NCI-H345 (cell line): ENCODE measurements at regions not wholly inside any gene's neighbourhood (a gene's known extent, or its start where the extent isn't known, plus 50 kb on each side); places are given as distances from the start of the nearest gene placed in this dataset.
A peak's percentile ranks its signal among the peaks of the same experiment; 100 is the strongest.
"Not testable (repeated sequence)": the region's sequence is repeated elsewhere in the genome, so short reads cannot be mapped to it uniquely, and the experiment has no call there.

Experiments used
- DNase-seq: peaks from one replicate; lab custom pipeline; 2025; lab: John Stamatoyannopoulos, UW

GRCh38 chr5:68983959-68984358 lies 109.9 kb upstream of the SLC30A5 start:
- no peak for DNase-seq

GRCh38 chr5:68991279-68992084 lies 102.3 kb upstream of the SLC30A5 start:
- no peak for DNase-seq

- no peak for DNase-seq
These were observed 99.2 kb upstream of the SLC30A5 start for GRCh38 chr5:68994645-68995044.

- DNase-seq: no peak
These were observed 97.8 kb upstream of the SLC30A5 start for GRCh38 chr5:68995845-68996545.

- DNase-seq: no peak
These were observed 94.6 kb upstream of the SLC30A5 start for GRCh38 chr5:68999181-68999580.

GRCh38 chr5:69000216-69000919 lies 93.4 kb upstream of the SLC30A5 start:
- DNase-seq: no peak

- no peak for DNase-seq
These were observed 92.9 kb upstream of the SLC30A5 start for GRCh38 chr5:69000949-69001348.

- DNase-seq: no peak
These were observed 92.2 kb upstream of the SLC30A5 start for GRCh38 chr5:69001627-69002026.

GRCh38 chr5:69004127-69004526 lies 89.7 kb upstream of the SLC30A5 start:
- no peak for DNase-seq

GRCh38 chr5:69004676-69005075 lies 89.1 kb upstream of the SLC30A5 start:
- DNase-seq: no peak

GRCh38 chr5:69006030-69006429 lies 87.8 kb upstream of the SLC30A5 start:
- DNase-seq: no peak

- DNase-seq: no peak
These were observed 86.7 kb upstream of the SLC30A5 start for GRCh38 chr5:69007163-69007562.

- DNase-seq: peak; percentile 48
These were observed 86.0 kb upstream of the SLC30A5 start for GRCh38 chr5:69007726-69008368.

GRCh38 chr5:69010476-69010875 lies 83.3 kb upstream of the SLC30A5 start:
- no peak for DNase-seq

- DNase-seq: no peak
These were observed 81.9 kb upstream of the SLC30A5 start for GRCh38 chr5:69011910-69012309.

- no peak for DNase-seq
These were observed 80.3 kb upstream of the SLC30A5 start for GRCh38 chr5:69013481-69013880.

- not testable (repeated sequence) for DNase-seq
These were observed 79.8 kb upstream of the SLC30A5 start for GRCh38 chr5:69014007-69014406.

- DNase-seq: no peak
These were observed 74.0 kb upstream of the SLC30A5 start for GRCh38 chr5:69019668-69020375.

GRCh38 chr5:69024241-69024651 lies 69.6 kb upstream of the SLC30A5 start:
- peak; percentile 4 for DNase-seq

GRCh38 chr5:69029292-69029691 lies 64.5 kb upstream of the SLC30A5 start:
- no peak for DNase-seq

- peak; percentile 24 for DNase-seq
These were observed 63.3 kb upstream of the SLC30A5 start for GRCh38 chr5:69030358-69031062.
